Body of pancreas (tissue), 4 donors: ENCODE measurements at regions not wholly inside any gene's neighbourhood (a gene's known extent, or its start where the extent isn't known, plus 50 kb on each side); places are given as distances from the start of the nearest gene placed in this dataset.

Source experiments
- CTCF ChIP-seq, 7 experiments: fragments of 450-650 bp in 4 of 7; fragments of 200-600 bp in 3 of 7; sonication (generic) in 3 of 7; IDR thresholded peaks; one replicate each; pipeline ENCODE4 v1.5.1; 2016 to 2019; ENCODE audit warnings: antibody characterized with exemption in 7 of 7
- POLR2A ChIP-seq, 3 donors: fragments of 450-650 bp; IDR thresholded peaks; one replicate each; pipeline ENCODE4 v1.6.1; 2016; ENCODE audit warnings: antibody characterized with exemption in 3 of 3, mild to moderate bottlenecking in 2 of 3

GRCh38 chr2:64914247-64914646, 75.0 kb upstream of the SLC1A4 start:
- TF ChIP-seq CTCF (IDR thresholded peaks at IDR 0.05) (no peak), POLR2A (IDR thresholded peaks at IDR 0.05) (no peak)
